ENCODE measurements at regions not wholly inside any gene's neighbourhood (a gene's known extent, or its start where the extent isn't known, plus 50 kb on each side); places are given as distances from the start of the nearest gene placed in this dataset.

GRCh38 chr2:194494401-194494800 lies 1162.6 kb upstream of the SLC39A10 start:
- TF ChIP-seq EZH2phosphoT487 (IDR thresholded peaks at IDR 0.05; ENCODE audit: borderline replicate concordance): no peak
- TF ChIP-seq CTCF (IDR thresholded peaks at IDR 0.05 in 2 of 3, conservative IDR thresholded peaks at IDR 0.05 in 1 of 3; ENCODE audit: borderline replicate concordance in 1 of 3, insufficient read depth in 1 of 3, low read depth in 2 of 3, low read length in 2 of 3): no peak
- TF ChIP-seq CBX3 (IDR thresholded peaks at IDR 0.05; ENCODE audit: low read depth): no peak
- no peak for TF ChIP-seq ELF1 (IDR thresholded peaks at IDR 0.05; ENCODE audit: borderline replicate concordance, low read depth)
- TF ChIP-seq FOSL1 (IDR thresholded peaks at IDR 0.05; ENCODE audit: low read depth): no peak
- no peak for TF ChIP-seq SIN3A (IDR thresholded peaks at IDR 0.05; ENCODE audit: low read depth)
- no peak for TF ChIP-seq ZNF274 (IDR thresholded peaks at IDR 0.05; ENCODE audit: low read depth, low read length)
- no peak for TF ChIP-seq CEBPB (IDR thresholded peaks at IDR 0.05; ENCODE audit: low read depth)
- TF ChIP-seq MAX (IDR thresholded peaks at IDR 0.05): no peak
- intact Hi-C loops (cut with micrococcal nuclease): no loop called here
- H3K4me1 ChIP-seq (ENCODE audit: control insufficient read depth in 1 of 2, insufficient read depth in 2 of 2, low read length in 2 of 2): no peaks in the 10 kb centered on the region
- no peak overlapping the region for H3K9ac ChIP-seq (ENCODE audit: low read length)
- DNase-seq (ENCODE audit: low read depth, low spot score) (no peak), ATAC-seq (no peak)
- BruUV-seq (replicated peaks): no TSS peak
- RAD21 ChIA-PET (ENCODE audit: low non-redundant PET in 1 of 2, low total read pairs in 2 of 2, uncharacterized antibody in 2 of 2, unreplicated experiment in 2 of 2): no interaction called here
- no peaks in the 10 kb centered on the region for H3K9me3 ChIP-seq (ENCODE audit: control insufficient read depth in 1 of 2, insufficient read depth in 1 of 2, low read depth in 1 of 2, low read length in 2 of 2)
- no peaks in the 10 kb centered on the region for H3K79me2 ChIP-seq (ENCODE audit: insufficient read depth, low read length)
- no peaks in the 10 kb centered on the region for H3K27me3 ChIP-seq (ENCODE audit: insufficient read depth, low read length)
- H2AFZ ChIP-seq (ENCODE audit: low read depth, low read length, poor library complexity, severe bottlenecking): peak overlapping the region; percentile 44
- H3K9me2 ChIP-seq (ENCODE audit: insufficient read depth): no peaks in the 10 kb centered on the region
- CTCF ChIA-PET: no interaction called here
- no peak overlapping the region for H3K4me2 ChIP-seq (ENCODE audit: low read length)
- no peak overlapping the region for H3K27ac ChIP-seq (ENCODE audit: low read depth, low read length)
- POLR2A ChIA-PET: no interaction called here
- no peaks in the 10 kb centered on the region for H3K36me3 ChIP-seq (ENCODE audit: control insufficient read depth in 1 of 2, insufficient read depth in 2 of 2, low read length in 2 of 2)
- no peaks in the 10 kb centered on the region for H4K20me1 ChIP-seq (ENCODE audit: insufficient read depth)
- no peak overlapping the region for H3K4me3 ChIP-seq (replicated peaks in 1 of 2; ENCODE audit: low read depth in 1 of 2, low read length in 2 of 2)

Measured in HCT116 (cell line).